Progenitor cell of endocrine pancreas (in vitro differentiated cells): ENCODE measurements at regions not wholly inside any gene's neighbourhood (a gene's known extent, or its start where the extent isn't known, plus 50 kb on each side); places are given as distances from the start of the nearest gene placed in this dataset.

Experiments
- DNase-seq: peaks from one replicate; pipeline ENCODE4 v3.0.0; 2021; ENCODE audit warnings: low spot score; ENCODE audit not compliant: unreplicated experiment
- H3K27ac Mint-ChIP-seq: 2 replicates; pipeline ENCODE4 v1.8.0; 2021; ENCODE audit warnings: mild to moderate bottlenecking, moderate library complexity, mixed read lengths
- H3K27me3 Mint-ChIP-seq: 2 replicates; pipeline ENCODE4 v1.8.0; 2021; ENCODE audit warnings: mixed read lengths
- H3K36me3 Mint-ChIP-seq: 2 replicates; pipeline ENCODE4 v1.8.0; 2022; ENCODE audit warnings: mixed read lengths; ENCODE audit not compliant: insufficient read depth
- H3K4me1 Mint-ChIP-seq: 2 replicates; pipeline ENCODE4 v1.8.0; 2021; ENCODE audit warnings: low read depth, mixed read lengths
- H3K4me3 Mint-ChIP-seq: 2 replicates; pipeline ENCODE4 v1.8.0; 2021; ENCODE audit warnings: low read depth, mild to moderate bottlenecking, moderate library complexity, mixed read lengths
- H3K9me3 Mint-ChIP-seq: 2 replicates; pipeline ENCODE4 v1.8.0; 2021; ENCODE audit warnings: low read depth, mixed read lengths
- TF ChIP-seq, protein P1 (sequence below): fragments of 200-600 bp; sonication (generic); IDR thresholded peaks from one replicate; pipeline ENCODE4 v1.5.0; 2021; ENCODE audit warnings: antibody characterized with exemption, mild to moderate bottlenecking; ENCODE audit not compliant: unreplicated experiment

DNA sequence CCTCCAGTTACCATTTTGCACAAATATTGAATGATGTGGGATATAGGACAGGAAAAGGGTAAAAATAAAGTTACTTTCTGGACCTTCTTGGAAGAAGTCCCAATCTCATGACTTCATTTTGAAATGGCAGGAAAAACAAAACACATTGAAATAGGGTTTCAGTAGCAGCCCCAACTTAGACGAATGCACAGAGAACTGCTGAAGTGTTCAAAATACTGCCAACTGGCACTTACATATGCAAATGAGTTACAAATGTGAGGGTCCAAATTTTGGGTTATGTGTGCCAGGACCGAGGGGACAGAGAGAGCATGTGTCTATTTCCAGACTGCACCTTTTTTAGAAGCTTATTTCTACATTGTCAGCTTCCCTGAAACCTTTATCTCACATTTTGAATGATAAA lies 112.9 kb upstream of the CCDC68 start:
- H3K36me3 Mint-ChIP-seq: no peaks in the 10 kb centered on the region
- H3K9me3 Mint-ChIP-seq: no peaks in the 10 kb centered on the region
- TF ChIP-seq, protein P1, sequence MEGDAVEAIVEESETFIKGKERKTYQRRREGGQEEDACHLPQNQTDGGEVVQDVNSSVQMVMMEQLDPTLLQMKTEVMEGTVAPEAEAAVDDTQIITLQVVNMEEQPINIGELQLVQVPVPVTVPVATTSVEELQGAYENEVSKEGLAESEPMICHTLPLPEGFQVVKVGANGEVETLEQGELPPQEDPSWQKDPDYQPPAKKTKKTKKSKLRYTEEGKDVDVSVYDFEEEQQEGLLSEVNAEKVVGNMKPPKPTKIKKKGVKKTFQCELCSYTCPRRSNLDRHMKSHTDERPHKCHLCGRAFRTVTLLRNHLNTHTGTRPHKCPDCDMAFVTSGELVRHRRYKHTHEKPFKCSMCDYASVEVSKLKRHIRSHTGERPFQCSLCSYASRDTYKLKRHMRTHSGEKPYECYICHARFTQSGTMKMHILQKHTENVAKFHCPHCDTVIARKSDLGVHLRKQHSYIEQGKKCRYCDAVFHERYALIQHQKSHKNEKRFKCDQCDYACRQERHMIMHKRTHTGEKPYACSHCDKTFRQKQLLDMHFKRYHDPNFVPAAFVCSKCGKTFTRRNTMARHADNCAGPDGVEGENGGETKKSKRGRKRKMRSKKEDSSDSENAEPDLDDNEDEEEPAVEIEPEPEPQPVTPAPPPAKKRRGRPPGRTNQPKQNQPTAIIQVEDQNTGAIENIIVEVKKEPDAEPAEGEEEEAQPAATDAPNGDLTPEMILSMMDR: no peak
- no peak overlapping the region for H3K4me3 Mint-ChIP-seq
- no peak for DNase-seq
- no peak overlapping the region for H3K27ac Mint-ChIP-seq
- peaks cover 21% of the 10 kb centered on the region for H3K27me3 Mint-ChIP-seq
- H3K4me1 Mint-ChIP-seq: no peaks in the 10 kb centered on the region

GRCh38 chr18:55069497-55069896 lies 110.2 kb upstream of the CCDC68 start:
- H3K4me1 Mint-ChIP-seq: no peaks in the 10 kb centered on the region
- H3K36me3 Mint-ChIP-seq: no peaks in the 10 kb centered on the region
- no peak for DNase-seq
- no peaks in the 10 kb centered on the region for H3K9me3 Mint-ChIP-seq
- TF ChIP-seq, protein P1: no peak
- no peak overlapping the region for H3K4me3 Mint-ChIP-seq
- peaks cover 21% of the 10 kb centered on the region for H3K27me3 Mint-ChIP-seq
- H3K27ac Mint-ChIP-seq: no peak overlapping the region

- peaks cover 3% of the 10 kb centered on the region for H3K27me3 Mint-ChIP-seq
- DNase-seq: no peak
- H3K27ac Mint-ChIP-seq: no peak overlapping the region
- no peaks in the 10 kb centered on the region for H3K4me1 Mint-ChIP-seq
- H3K36me3 Mint-ChIP-seq: no peaks in the 10 kb centered on the region
- no peaks in the 10 kb centered on the region for H3K9me3 Mint-ChIP-seq
- TF ChIP-seq, protein P1: no peak
- no peak overlapping the region for H3K4me3 Mint-ChIP-seq
These were observed 105.5 kb upstream of the CCDC68 start for GRCh38 chr18:55064760-55065159.

GRCh38 chr18:55064073-55064472 lies 104.8 kb upstream of the CCDC68 start:
- Mint-ChIP-seq H3K9me3 (no peaks in the 10 kb centered on the region), H3K27ac (no peak overlapping the region), H3K4me1 (no peaks in the 10 kb centered on the region), H3K27me3 (no peaks in the 10 kb centered on the region), H3K4me3 (no peak overlapping the region), H3K36me3 (no peaks in the 10 kb centered on the region)
- DNase-seq: no peak
- TF ChIP-seq, protein P1: no peak

DNA sequence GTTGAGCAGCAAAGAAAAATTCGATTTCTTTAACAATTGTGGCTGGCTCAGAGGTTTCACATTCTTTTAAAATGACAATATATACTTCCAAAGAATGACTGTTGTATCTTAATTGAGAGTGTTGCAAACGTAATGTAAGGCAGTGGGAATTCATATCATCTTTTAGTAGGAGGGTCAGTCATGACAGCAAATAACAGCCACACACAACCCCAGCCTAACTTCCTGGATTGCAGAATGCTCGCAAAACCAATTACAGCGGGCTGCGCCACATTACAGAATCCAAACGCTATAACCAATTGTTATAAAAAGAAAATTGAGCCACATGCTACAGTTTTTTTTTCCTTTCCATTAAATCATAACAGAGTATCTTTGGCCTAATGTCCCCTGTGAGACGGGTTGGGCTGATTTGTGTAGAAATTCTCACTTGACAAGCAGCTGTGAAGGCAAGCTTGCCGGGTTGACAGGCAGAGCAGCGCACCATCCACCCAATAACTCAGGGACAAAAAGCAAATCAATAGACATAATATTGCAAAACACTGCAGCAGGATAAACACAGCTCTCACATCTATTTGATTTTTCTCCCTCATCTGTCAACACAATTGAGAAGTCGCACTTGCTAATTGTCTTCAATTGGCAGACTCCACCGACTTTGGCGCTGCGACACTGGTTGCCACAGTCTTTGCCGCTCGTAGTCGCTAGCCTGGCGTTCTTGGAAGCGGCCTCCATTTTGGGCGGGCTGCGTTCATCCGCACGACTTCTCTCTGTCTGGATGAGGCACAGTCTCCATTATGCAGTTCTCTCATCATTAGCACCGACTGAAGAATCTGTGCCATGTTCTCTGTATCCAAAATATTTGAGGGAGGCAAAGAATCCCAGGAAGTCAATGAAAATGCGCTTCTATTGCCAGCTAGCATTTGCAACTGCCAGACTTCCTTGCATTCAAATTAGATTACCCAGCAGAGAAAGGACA lies 95.0 kb upstream of the CCDC68 start:
- TF ChIP-seq, protein P1: no peak
- DNase-seq: no peak
- Mint-ChIP-seq H3K27ac (no peak overlapping the region), H3K36me3 (no peaks in the 10 kb centered on the region), H3K4me1 (no peaks in the 10 kb centered on the region), H3K9me3 (peaks cover 5% of the 10 kb centered on the region), H3K27me3 (no peaks in the 10 kb centered on the region), H3K4me3 (no peak overlapping the region)
